ENCODE measurements at regions not wholly inside any gene's neighbourhood (a gene's known extent, or its start where the extent isn't known, plus 50 kb on each side); places are given as distances from the start of the nearest gene placed in this dataset.
A peak's percentile ranks its signal among the peaks of the same experiment; 100 is the strongest.

- no peak for DNase-seq (ENCODE audit: low spot score)
Measured at GRCh38 chr1:13922466-13923110, 222.6 kb downstream of the PRDM2 start.

GRCh38 chr1:13926556-13926955, 226.6 kb downstream of the PRDM2 start:
- no peak for DNase-seq (ENCODE audit: low spot score)

DNA sequence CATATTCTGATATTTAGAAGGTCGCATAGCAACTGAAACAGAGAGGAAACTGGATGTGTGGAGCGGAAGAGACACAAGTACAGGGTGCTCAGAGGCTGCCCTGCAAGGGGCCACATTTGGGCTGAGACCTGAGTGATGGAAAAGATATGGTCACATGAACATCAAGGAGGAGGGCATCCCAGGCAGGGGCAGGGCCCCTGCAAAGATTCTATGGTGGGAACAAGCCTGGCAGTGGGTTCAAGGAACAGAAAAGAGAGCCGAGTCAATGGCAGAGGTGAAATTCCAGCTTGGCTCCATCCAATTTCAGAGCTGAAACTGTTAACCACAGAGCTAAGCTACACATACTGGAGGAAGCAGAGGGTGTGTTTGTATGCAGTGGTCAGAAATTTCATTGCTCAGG, 227.7 kb downstream of the PRDM2 start:
- DNase-seq (ENCODE audit: low spot score), result no peak

DNA sequence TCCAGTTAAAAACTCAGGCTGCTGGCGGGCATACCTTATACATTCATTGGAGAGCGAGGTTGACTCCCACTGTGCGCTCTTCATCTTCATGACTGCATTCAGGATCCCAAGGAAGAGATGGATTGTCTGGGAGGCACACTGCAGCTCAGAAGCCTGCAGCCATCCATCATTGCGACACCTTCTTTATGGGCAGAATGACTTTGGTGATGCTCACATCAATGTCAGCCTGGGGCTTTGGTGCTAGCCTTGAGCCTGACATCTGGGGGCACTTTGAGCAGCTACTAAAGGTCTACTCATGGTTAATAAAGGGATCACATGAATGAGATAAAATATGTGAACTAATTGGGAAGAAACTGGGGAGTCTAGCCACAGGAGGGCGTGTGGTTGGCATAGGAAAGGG, 229.3 kb downstream of the PRDM2 start:
- DNase-seq (ENCODE audit: low spot score), result no peak

DNA sequence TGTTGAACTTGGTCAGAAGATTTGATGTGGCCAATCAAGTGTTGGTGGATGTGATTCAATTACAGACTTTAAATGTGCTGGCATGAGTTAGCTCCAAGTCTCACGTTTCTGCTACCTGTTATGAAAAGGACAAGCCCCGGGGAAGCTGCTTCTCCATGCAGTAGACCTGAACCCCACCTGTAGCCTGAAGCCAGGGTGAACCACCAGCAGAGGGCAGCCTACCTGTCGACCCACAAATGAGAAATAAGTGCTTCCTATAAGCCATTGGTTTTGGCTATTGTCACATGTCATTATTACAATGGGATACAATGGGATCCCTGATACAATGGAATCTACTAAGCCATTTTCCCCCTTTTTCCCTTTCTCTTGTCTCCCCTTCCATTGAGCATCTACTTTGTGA, 230.2 kb downstream of the PRDM2 start:
- no peak for DNase-seq (ENCODE audit: low spot score)

GRCh38 chr1:13931226-13931625, 231.2 kb downstream of the PRDM2 start:
- no peak for DNase-seq (ENCODE audit: low spot score)

GRCh38 chr1:13935336-13935735, 235.3 kb downstream of the PRDM2 start:
- DNase-seq (ENCODE audit: low spot score), result no peak

GRCh38 chr1:13941315-13941714, 241.3 kb downstream of the PRDM2 start:
- DNase-seq (ENCODE audit: low spot score), result no peak

DNA sequence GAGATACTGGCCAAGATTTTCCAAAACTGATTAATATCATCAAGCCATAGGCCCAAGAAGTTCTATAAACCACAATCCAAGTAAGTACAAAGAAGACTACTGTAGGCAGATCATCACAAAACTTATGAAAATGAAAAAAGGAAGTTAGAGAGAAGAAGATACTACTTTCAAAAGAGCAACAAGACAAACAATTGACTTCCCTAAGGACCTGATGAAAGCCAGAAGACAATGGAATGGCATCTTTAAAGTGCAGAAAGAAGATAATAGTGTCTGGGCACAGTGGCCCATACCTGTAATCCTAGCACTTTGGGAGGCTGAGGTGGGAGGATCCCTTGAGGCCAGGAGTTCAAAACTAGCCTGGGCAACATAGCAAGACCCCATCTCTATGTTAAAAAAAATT, 243.1 kb downstream of the PRDM2 start:
- no peak for DNase-seq (ENCODE audit: low spot score)

GRCh38 chr1:13945856-13946255, 245.9 kb downstream of the PRDM2 start:
- DNase-seq (ENCODE audit: low spot score), result peak; percentile 60

DNA sequence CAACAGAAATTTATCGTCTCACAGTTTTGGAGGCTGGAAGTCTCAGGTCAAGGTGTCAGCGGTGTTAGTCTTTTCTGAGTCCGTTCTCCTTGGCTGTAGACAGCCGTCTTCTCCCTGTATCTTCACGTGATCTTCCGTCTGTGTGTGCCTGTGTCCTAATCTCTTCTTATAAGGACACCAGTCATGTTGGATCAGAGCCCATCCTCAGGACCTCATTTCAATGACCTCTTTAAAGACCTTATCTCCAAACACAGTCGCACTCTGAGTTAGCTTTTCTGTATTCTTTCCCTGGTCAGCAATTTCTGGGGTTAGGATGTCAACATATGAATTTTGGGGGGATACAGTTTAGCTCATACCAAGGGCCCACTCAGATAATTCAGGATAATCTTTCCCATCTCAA, 247.7 kb downstream of the PRDM2 start:
- DNase-seq (ENCODE audit: low spot score), result no peak

- no peak for DNase-seq (ENCODE audit: low spot score)
Measured at GRCh38 chr1:13948396-13948795, 248.4 kb downstream of the PRDM2 start.

GRCh38 chr1:13948888-13949391, 249.0 kb downstream of the PRDM2 start:
- DNase-seq (ENCODE audit: low spot score), result no peak

DNA sequence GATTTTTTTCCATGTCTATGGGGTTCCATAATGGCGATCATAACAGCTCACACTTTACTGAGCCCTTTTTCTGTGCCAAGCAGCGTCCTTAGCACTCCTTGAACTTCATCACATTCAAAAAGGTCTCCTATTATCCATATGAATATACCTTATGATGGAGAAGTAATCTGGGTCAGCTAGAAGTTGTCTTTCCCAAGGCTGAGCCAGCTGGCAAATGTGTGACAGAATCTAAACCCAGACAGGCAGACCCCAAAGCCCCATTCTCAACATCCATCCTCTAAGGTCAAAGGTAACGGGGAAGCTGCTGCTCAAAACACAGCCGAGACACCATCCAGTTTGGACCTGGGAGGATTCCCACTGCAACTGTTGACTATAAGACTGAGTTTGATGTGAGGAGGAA, 249.6 kb downstream of the PRDM2 start:
- DNase-seq (ENCODE audit: low spot score), result no peak

GRCh38 chr1:13950637-13951036, 250.6 kb downstream of the PRDM2 start:
- DNase-seq (ENCODE audit: low spot score), result no peak

DNA sequence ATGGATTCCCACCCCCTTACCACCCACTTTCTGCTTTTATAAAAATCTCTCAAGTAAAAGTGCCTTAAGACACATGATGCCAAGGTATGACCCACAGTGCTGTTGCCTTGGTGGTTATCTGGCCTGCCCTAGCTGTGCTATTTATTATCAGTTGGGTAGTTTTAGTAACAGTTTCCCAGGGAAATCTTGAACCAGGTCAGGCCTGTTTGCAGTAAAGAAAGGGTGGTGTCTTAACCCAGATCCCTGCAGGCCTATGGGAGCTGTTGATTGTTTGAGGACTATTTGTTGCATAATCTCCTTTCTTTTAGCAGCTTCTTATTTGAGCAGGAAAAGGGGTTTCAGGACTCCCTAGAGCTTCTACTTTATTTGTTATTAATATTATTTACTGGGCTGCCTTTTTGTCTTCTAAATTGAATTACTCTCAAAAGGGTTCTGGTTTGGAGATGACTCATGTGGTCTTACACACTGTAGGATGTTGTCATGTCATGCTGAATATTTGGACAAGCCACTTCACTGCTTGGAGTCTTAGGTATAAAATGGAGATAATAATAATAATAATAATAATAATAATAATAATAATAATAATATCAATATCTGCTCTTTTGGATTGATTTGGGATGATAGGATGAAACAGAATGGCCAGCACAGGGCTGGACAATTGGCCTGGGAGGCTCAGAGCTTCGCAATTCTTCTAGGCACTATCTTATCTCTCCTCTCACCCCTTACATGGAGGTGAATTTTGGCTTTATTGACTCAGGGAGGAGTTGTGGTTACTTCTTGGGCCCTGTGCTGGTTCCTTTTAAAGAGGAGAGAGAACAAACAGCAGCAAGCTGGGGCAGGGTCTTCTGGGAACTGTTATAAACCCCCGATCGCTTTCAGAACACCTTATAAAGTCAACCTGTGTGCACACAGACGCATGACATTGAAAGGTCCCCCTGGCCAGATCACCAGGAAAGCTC, 252.1 kb downstream of the PRDM2 start:
- DNase-seq (ENCODE audit: low spot score), result no peak

DNA sequence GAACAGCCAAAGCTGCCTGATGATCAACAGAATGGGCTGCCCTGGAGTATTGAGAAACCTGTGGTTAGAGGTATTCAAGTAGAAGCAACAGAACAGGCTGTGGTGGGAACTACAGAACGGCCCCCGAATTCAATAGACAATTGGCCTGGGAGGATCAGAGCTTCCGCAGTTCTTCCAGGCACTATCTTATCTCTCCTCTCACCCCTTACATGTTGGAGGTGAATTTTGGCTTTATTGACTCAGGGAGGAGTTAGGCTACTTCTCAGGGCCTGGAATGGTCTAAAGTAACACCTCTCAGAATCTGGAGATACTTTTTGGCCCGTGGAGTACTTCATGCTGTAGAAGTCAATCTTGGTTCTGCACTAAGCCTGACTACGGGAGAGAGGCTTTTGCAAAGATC, 253.0 kb downstream of the PRDM2 start:
- DNase-seq (ENCODE audit: low spot score), result no peak

- no peak for DNase-seq (ENCODE audit: low spot score)
Measured at GRCh38 chr1:13956393-13956792, 256.4 kb downstream of the PRDM2 start.

DNA sequence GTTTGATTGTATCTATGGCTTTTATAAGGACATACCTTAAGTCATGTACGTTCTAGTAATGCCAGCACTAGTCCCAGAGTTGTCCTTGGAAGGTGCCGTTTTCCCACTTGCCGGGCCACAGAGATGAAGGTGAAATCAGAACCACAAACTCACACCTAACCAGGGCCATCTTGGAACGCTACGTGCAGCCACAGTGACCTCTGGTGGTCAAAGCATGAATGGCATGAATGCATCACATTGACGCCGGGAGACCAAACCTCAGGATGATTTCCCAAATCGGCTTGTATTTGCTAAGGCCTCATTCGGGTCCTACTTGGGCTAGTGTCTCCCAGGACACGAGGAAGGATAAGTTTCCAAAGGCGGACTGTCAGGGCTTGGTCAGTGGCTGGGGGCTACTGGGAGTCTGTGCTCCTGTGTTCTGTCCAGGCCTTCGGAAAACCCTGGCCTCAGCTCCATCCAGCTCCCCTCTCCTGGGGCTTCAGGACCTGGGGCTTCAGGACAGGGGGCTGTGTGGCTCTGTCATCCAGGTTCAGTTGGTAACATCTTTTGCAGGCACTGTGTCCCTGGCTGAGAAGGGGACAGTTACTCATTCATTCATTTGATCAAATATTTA, 260.5 kb downstream of the PRDM2 start:
- DNase-seq (ENCODE audit: low spot score), result peak; percentile 79

- no peak for DNase-seq (ENCODE audit: low spot score)
Measured at GRCh38 chr1:13964768-13965167, 264.8 kb downstream of the PRDM2 start.

DNA sequence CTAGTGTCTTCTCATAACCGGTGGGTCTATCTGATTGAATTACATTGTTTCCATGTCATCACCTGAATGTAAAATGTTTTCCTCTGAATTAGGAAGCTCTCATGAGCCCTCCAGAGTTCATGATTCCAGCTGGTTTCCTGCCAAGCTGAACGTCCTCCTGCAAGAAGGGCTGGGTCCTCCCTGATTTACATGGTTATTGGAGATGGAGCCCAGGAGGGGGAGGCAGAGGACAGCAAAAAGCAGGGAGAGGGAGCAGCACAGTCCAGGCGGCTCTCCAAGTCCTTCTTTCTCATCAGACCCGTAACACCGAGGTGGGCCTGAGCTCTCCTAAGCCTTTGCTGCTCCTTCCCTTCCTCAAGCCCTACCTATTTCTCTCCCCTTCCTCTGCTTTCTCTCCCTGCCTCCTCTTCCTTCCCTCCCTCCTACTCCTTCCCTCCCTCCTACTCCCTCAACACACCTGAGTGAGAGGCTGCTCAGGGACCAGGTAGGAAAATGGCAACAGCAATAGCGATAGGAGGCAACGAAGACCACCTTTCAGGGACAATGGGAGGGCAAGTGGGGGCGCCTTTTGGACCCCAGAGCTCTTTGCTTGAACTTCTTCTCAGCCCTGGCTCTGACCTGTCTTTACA, 265.9 kb downstream of the PRDM2 start:
- peak; percentile 88 for DNase-seq (ENCODE audit: low spot score)

- no peak for DNase-seq (ENCODE audit: low spot score)
Measured at GRCh38 chr1:13967707-13968106, 267.7 kb downstream of the PRDM2 start.

All from cerebellar cortex (tissue), 1 donor.